ENCODE measurements at regions not wholly inside any gene's neighbourhood (a gene's known extent, or its start where the extent isn't known, plus 50 kb on each side); places are given as distances from the start of the nearest gene placed in this dataset.

DNA sequence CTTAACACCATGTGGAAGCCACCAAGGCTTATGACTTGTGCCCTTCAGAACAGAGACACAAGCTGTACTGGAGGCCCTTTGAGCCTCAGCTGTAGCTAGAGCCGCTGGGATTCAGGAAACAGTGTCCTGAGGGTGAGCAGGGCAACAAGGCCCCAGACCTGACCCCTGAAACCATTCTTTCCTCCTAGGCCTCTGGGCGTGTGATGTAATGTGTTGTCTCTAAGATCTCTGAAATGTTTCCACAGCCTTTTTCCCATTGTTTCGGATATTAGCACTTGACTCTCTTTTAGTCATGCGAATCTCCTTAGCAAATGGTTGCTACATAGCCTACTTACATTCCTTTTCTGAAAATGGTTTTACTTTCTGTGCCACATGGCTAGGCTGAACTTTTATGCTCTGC lies 114.9 kb downstream of the CD8B2 start:
- DNase-seq (ENCODE audit: low read depth in 2 of 2) = no peak
- no peak overlapping the region for H3K4me3 ChIP-seq (replicated peaks in 1 of 2; ENCODE audit: low read depth in 2 of 2, low read length in 2 of 2)
- TF ChIP-seq CTCF (IDR thresholded peaks at IDR 0.05; ENCODE audit: low read depth, low read length) = no peak

DNA sequence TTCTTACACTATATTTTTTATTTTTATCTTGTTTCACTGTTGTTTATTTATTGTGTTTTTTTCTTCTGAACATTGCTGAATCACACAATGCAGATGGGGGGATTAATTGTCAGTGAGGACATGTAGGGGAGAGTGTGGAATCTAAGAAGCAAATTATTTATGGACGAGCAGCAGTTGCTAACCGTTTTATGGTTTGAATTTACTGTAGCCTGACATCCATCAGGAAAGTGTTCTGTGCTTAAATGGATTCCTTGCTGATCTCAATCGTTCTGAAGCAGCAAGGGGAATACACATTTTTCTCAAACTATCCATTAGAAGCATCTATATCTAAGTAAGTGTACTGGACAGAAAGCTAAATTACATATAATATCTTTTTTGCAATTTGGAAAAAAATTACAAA lies 119.5 kb downstream of the CD8B2 start:
- no peak overlapping the region for H3K4me3 ChIP-seq (replicated peaks in 1 of 2; ENCODE audit: low read depth in 2 of 2, low read length in 2 of 2)
- DNase-seq (ENCODE audit: low read depth in 2 of 2) = no peak
- TF ChIP-seq CTCF (IDR thresholded peaks at IDR 0.05; ENCODE audit: low read depth, low read length) = no peak

GRCh38 chr2:106607371-106607770 lies 120.2 kb downstream of the CD8B2 start:
- TF ChIP-seq CTCF (IDR thresholded peaks at IDR 0.05; ENCODE audit: low read depth, low read length) = no peak
- no peak overlapping the region for H3K4me3 ChIP-seq (replicated peaks in 1 of 2; ENCODE audit: low read depth in 2 of 2, low read length in 2 of 2)
- DNase-seq (ENCODE audit: low read depth in 2 of 2) = no peak

DNA sequence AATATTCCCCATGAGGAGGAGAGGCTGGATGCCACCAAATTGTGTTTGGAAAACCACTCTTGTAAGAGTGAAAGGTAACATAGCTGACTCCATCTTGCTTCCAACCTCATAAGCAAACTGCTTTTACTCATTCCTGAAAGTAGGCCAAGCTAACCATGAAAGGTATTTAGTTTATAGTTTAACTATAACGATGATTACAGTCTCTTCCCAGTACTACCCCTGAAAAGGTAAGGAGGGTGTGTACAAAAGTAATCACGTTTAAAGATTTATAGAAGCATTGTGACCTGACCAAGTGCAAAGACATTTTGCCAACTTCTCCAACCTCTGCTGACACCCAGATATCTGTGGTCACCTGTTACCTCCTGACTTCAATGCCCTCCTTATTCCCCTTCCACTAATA lies 122.6 kb downstream of the CD8B2 start:
- no peak for DNase-seq (ENCODE audit: low read depth in 2 of 2)
- H3K4me3 ChIP-seq (replicated peaks in 1 of 2; ENCODE audit: low read depth in 2 of 2, low read length in 2 of 2) = no peak overlapping the region
- TF ChIP-seq CTCF (IDR thresholded peaks at IDR 0.05; ENCODE audit: low read depth, low read length) = no peak

DNA sequence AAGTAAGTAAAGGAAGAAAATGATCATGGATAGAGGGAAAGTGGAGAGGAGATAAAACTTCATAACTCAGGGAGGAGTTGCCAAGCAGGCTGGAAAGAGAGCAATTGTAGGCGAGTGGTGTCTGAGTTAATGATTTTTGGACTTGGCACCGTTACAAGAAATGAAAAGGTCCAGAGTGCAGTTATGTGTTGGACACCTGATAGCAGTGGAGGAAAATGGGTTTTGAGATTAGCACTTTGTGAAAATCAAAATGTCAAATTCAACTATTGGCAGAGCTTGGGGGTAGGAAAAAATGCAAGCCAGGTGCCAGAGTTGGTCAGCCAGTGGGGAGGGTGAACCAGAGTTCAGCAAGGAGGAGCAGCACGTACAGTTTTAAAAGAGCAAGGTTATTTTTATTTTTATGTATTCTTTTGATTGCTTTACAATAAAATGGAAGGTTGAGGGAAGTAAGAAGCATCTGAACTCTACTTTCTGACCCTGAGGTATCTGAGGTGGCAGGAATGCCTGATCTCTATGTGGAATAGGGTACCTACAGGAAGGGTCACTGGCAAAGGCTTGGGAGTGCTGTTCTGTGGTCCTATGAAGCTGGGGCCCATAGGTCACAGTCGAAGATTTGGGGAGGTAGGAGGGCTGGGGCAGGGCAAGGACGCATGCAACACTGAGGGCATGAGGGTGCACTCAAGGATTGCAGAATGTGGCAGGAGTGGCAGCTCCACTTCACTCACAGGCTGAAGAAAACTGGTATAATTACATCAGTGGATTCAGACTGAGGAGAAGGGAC lies 127.5 kb downstream of the CD8B2 start:
- no peak for TF ChIP-seq CTCF (IDR thresholded peaks at IDR 0.05; ENCODE audit: low read depth, low read length)
- no peak overlapping the region for H3K4me3 ChIP-seq (replicated peaks in 1 of 2; ENCODE audit: low read depth in 2 of 2, low read length in 2 of 2)
- no peak for DNase-seq (ENCODE audit: low read depth in 2 of 2)

DNA sequence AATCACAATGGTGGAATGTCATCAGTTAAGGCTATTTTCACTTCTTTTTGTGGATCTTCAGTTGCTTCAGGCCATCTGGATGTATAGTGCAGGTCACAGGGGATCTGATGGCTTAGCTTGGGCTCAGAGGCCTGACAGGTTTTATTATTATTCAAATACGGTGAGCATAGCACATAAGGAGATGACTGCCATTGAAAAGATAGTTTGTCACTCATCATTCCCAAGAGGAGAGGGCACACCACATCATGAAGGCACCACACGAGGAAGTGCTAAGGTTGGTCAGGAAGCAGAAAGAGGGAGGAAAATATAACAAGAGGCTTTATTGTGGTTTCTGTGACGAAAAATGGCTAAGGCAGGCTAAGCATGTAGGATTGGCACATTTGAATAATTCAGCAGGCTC lies 131.4 kb downstream of the CD8B2 start:
- DNase-seq (ENCODE audit: low read depth in 2 of 2) = no peak
- no peak overlapping the region for H3K4me3 ChIP-seq (replicated peaks in 1 of 2; ENCODE audit: low read depth in 2 of 2, low read length in 2 of 2)
- no peak for TF ChIP-seq CTCF (IDR thresholded peaks at IDR 0.05; ENCODE audit: low read depth, low read length)

DNA sequence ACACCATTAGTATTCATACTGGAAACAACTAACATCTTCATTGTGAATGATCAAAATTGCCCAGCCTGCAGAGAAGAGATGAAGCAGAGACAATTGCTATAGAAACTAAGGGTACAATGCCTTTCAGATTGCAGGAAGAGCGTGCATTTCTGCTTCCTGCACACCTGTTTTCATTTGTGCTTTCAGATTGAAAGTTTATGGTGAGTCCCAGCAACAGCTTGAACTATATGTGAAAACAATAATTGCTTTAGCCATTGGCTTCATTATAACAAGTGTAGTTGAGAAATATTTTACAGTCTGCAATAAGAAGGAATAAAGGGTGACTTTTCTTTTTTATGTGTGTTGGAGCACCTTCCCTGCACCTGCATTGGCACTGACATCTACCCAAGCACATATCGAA lies 136.3 kb downstream of the CD8B2 start:
- no peak overlapping the region for H3K4me3 ChIP-seq (replicated peaks in 1 of 2; ENCODE audit: low read depth in 2 of 2, low read length in 2 of 2)
- no peak for TF ChIP-seq CTCF (IDR thresholded peaks at IDR 0.05; ENCODE audit: low read depth, low read length)
- DNase-seq (ENCODE audit: low read depth in 2 of 2) = no peak

Data from cardiac fibroblast (primary cell).